H1 (cell line): ENCODE measurements at regions not wholly inside any gene's neighbourhood (a gene's known extent, or its start where the extent isn't known, plus 50 kb on each side); places are given as distances from the start of the nearest gene placed in this dataset.

ENCODE experiments used
- CTCF ChIA-PET: fragments of 300-600 bp; sonication (Branson Sonifier 250); formaldehyde crosslinking; loops from one replicate; lab custom pipeline; 2021; ENCODE audit not compliant: partially characterized antibody; lab: Charles Lee
- POLR2A ChIA-PET: fragments of 300-600 bp; sonication (Branson Sonifier 250); formaldehyde crosslinking; loops from one replicate; lab custom pipeline; 2021; ENCODE audit warnings: inconsistent platforms; ENCODE audit not compliant: partially characterized antibody; lab: Charles Lee
- DNase-seq, 2 experiments: peaks; one replicate each; pipeline versions ENCODE4 v3.0.0 to v3.0.0-alpha.2; 2010 to 2022; ENCODE audit warnings: low spot score in 2 of 2, low read depth in 1 of 2, mixed read lengths in 1 of 2
- FAIRE-seq: peaks from 2 replicates; lab custom pipeline; 2011; peaks lifted over from hg19 to GRCh38; lab: Jason Lieb, UNC
- H2AFZ ChIP-seq: 2 replicates; pipeline ENCODE4 v1.8.1; 2012; ENCODE audit warnings: low read length, inconsistent platforms
- H2AK5ac ChIP-seq: 2 replicates; pipeline ENCODE4 v1.6.1; 2013; ENCODE audit warnings: low read depth, low read length
- H2BK120ac ChIP-seq: replicated peaks from 2 replicates; pipeline ENCODE3; 2013; ENCODE audit warnings: low read depth, low read length, inconsistent platforms
- H2BK12ac ChIP-seq: 2 replicates; pipeline ENCODE4 v1.6.1; 2013; ENCODE audit warnings: low read depth, low read length
- H2BK15ac ChIP-seq: 2 replicates; pipeline ENCODE4 v1.6.1; 2013; ENCODE audit warnings: low read length
- H2BK20ac ChIP-seq: 2 replicates; pipeline ENCODE4 v1.6.1; 2013; ENCODE audit warnings: low read length
- H2BK5ac ChIP-seq: 2 replicates; pipeline ENCODE4 v1.6.1; 2013; ENCODE audit warnings: low read depth, low read length
- H3K14ac ChIP-seq: 2 replicates; pipeline ENCODE4 v1.6.1; 2013; ENCODE audit warnings: inconsistent platforms; ENCODE audit not compliant: insufficient read length
- H3K18ac ChIP-seq: 2 replicates; pipeline ENCODE4 v1.6.1; 2013; ENCODE audit warnings: low read length; ENCODE audit errors: extremely low read depth
- H3K23ac ChIP-seq: 2 replicates; pipeline ENCODE4 v1.6.1; 2013; ENCODE audit warnings: inconsistent platforms; ENCODE audit not compliant: insufficient read length
- H3K23me2 ChIP-seq: 2 replicates; pipeline ENCODE4 v1.6.1; 2013; ENCODE audit warnings: low read depth, low read length
- H3K27ac ChIP-seq: 2 replicates; pipeline ENCODE4 v1.6.1; 2011; ENCODE audit warnings: low read depth, low read length, inconsistent platforms
- H3K27me3 ChIP-seq, 4 experiments: replicated peaks in 1 of 4; 1 replicate in 1 of 4; 2 replicates in 3 of 4; pipeline versions ENCODE4 v1.6.1 to v1.8.1; 2011 to 2013; ENCODE audit warnings: low read length in 3 of 4, mild to moderate bottlenecking in 3 of 4, inconsistent platforms in 2 of 4, mixed read lengths in 2 of 4, moderate library complexity in 1 of 4; ENCODE audit not compliant: control insufficient read depth in 3 of 4, insufficient read depth in 3 of 4; ENCODE audit errors: extremely low read depth in 1 of 4
- H3K36me3 ChIP-seq, 4 experiments: 2 replicates each; pipeline versions ENCODE4 v1.6.1 to v1.8.1; 2011 to 2013; ENCODE audit warnings: mild to moderate bottlenecking in 4 of 4, low read length in 3 of 4, moderate library complexity in 2 of 4, control low read depth in 1 of 4, inconsistent platforms in 1 of 4; ENCODE audit not compliant: insufficient read depth in 4 of 4, control insufficient read depth in 2 of 4
- H3K4ac ChIP-seq: replicated peaks from 2 replicates; pipeline ENCODE3; 2013; ENCODE audit warnings: low read length, low read depth, mixed read lengths, inconsistent platforms; ENCODE audit not compliant: insufficient read length
- H3K4me1 ChIP-seq, 4 experiments: replicated peaks in 1 of 4; 1 replicate in 1 of 4; 2 replicates in 3 of 4; pipeline versions ENCODE4 v1.6.1 to v1.8.1; 2011 to 2013; ENCODE audit warnings: low read length in 3 of 4, inconsistent platforms in 2 of 4, mixed read lengths in 1 of 4; ENCODE audit not compliant: insufficient read depth in 4 of 4, control insufficient read depth in 3 of 4
- H3K4me2 ChIP-seq, 2 experiments: 2 replicates each; pipeline versions ENCODE4 v1.6.1 to v1.8.1; 2011 to 2013; ENCODE audit warnings: low read depth in 2 of 2, low read length in 2 of 2, control low read depth in 1 of 2, inconsistent platforms in 1 of 2, mild to moderate bottlenecking in 1 of 2; ENCODE audit not compliant: insufficient read depth in 1 of 2
- H3K4me3 ChIP-seq, 4 experiments: fragments of 200-600, 300-600 bp in 1 of 4; sonication (generic), shearing (Covaris generic), sonication (Bioruptor Twin) in 1 of 4; 2 replicates each; pipeline versions ENCODE4 v1.5.1 to v1.8.1; 2011 to 2016; ENCODE audit warnings: low read length in 4 of 4, low read depth in 3 of 4, control low read depth in 2 of 4, inconsistent platforms in 2 of 4, mild to moderate bottlenecking in 2 of 4, mixed read lengths in 1 of 4, moderate library complexity in 1 of 4; ENCODE audit not compliant: insufficient read depth in 2 of 4; ENCODE audit errors: extremely low read depth in 1 of 4
- H3K56ac ChIP-seq: replicated peaks from 2 replicates; pipeline ENCODE3; 2013; ENCODE audit warnings: low read depth, mild to moderate bottlenecking, mixed read lengths, low read length, inconsistent platforms; ENCODE audit not compliant: insufficient read length
- H3K79me1 ChIP-seq: 2 replicates; pipeline ENCODE4 v1.6.1; 2013; ENCODE audit warnings: low read depth, low read length, control low read depth
- H3K79me2 ChIP-seq, 2 experiments: 2 replicates each; pipeline versions ENCODE4 v1.6.1 to v1.8.1; 2012 to 2013; ENCODE audit warnings: low read length in 2 of 2, mild to moderate bottlenecking in 2 of 2, inconsistent platforms in 1 of 2; ENCODE audit not compliant: insufficient read depth in 2 of 2, control insufficient read depth in 1 of 2
- H3K9ac ChIP-seq, 4 experiments: replicated peaks in 1 of 4; 1 replicate in 1 of 4; 2 replicates in 3 of 4; pipeline versions ENCODE4 v1.6.1 to v1.8.1; 2011 to 2013; ENCODE audit warnings: low read depth in 3 of 4, low read length in 3 of 4, control low read depth in 2 of 4, mild to moderate bottlenecking in 2 of 4, moderate library complexity in 2 of 4, inconsistent platforms in 1 of 4; ENCODE audit errors: extremely low read depth in 1 of 4
- H3K9me3 ChIP-seq, 2 experiments: 2 replicates each; pipeline versions ENCODE4 v1.6.1 to v1.8.1; 2012 to 2013; ENCODE audit warnings: mild to moderate bottlenecking in 2 of 2, moderate library complexity in 2 of 2, control low read depth in 1 of 2, inconsistent platforms in 1 of 2, low read depth in 1 of 2, low read length in 1 of 2, mixed read lengths in 1 of 2; ENCODE audit not compliant: insufficient read depth in 2 of 2
- H4K20me1 ChIP-seq, 2 experiments: replicated peaks in 1 of 2; 2 replicates each; pipeline versions ENCODE3 to v1.8.1; 2011 to 2013; ENCODE audit warnings: inconsistent platforms in 2 of 2, low read length in 2 of 2, mild to moderate bottlenecking in 1 of 2; ENCODE audit not compliant: insufficient read depth in 2 of 2, control insufficient read depth in 1 of 2
- H4K5ac ChIP-seq: 2 replicates; pipeline ENCODE4 v1.6.1; 2013; ENCODE audit warnings: low read length, low read depth, mixed read lengths, inconsistent platforms; ENCODE audit not compliant: insufficient read length
- H4K8ac ChIP-seq: 2 replicates; pipeline ENCODE4 v1.8.0; 2013; ENCODE audit warnings: mild to moderate bottlenecking, moderate library complexity, low read length, inconsistent platforms; ENCODE audit not compliant: insufficient read depth; ENCODE audit errors: extremely low read depth
- H4K91ac ChIP-seq: replicated peaks from 2 replicates; pipeline ENCODE3; 2013; ENCODE audit warnings: low read length, mixed read lengths, inconsistent platforms; ENCODE audit not compliant: insufficient read length
- KDM4A ChIP-seq: IDR thresholded peaks from one replicate; pipeline ENCODE4 v1.7.1; 2012; ENCODE audit warnings: low read depth, mild to moderate bottlenecking, moderate library complexity, low read length, inconsistent platforms; ENCODE audit not compliant: severe bottlenecking
- WGBS, 2 experiments: shearing (Covaris generic) in 1 of 2; methylation state at CpG; one replicate each; pipeline versions ENCODE4 v1.1.6 to v1.1.7; 2013 to 2015; ENCODE audit warnings: low lambda C conversion rate in 2 of 2, mixed read lengths in 2 of 2, inconsistent platforms in 1 of 2, low coverage in 1 of 2, missing lambda C conversion rate in 1 of 2; ENCODE audit not compliant: insufficient replicate concordance in 2 of 2, insufficient coverage in 1 of 2, insufficient read length in 1 of 2; ENCODE audit errors: extremely low coverage in 1 of 2, missing lambda C conversion rate in 1 of 2; 5-methylcytosine and 5-hydroxymethylcytosine counted together

DNA sequence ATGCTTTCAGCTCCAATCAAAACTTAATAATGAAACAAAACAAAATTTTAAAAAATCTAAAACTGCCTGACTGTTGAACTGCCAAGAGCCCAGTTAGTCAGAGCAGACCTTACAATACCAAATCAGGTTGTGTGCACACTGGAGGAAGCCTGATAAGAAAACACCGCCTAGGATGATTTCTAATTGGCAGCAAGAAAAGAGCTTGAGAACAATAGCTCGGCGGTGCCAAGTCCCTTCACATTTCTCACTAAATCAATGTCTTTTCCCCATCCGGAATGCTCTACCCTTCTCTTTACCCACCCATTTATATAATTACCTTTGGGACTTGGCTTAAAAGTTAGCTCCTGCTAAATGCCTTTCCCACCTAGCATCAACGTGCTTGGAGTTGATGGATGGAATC lies 256.7 kb downstream of the C12orf75 start:
- Histone ChIP-seq H3K4me2 (no peak overlapping the region), H4K5ac (no peak overlapping the region), H3K4ac (no peak overlapping the region), H3K79me1 (no peaks in the 10 kb centered on the region), H2BK20ac (no peak overlapping the region), H3K79me2 (no peaks in the 10 kb centered on the region), H3K36me3 (no peaks in the 10 kb centered on the region), H3K27ac (no peak overlapping the region), H3K9me3 (no peaks in the 10 kb centered on the region), H4K91ac (no peak overlapping the region), H4K8ac (no peak overlapping the region), H2BK12ac (no peak overlapping the region), H2BK15ac (no peak overlapping the region), H3K56ac (no peak overlapping the region), H4K20me1 (no peaks in the 10 kb centered on the region), H3K18ac (no peak overlapping the region), H3K14ac (no peak overlapping the region), H2AFZ (no peak overlapping the region), H3K4me1 (no peaks in the 10 kb centered on the region), H3K27me3 (no peaks in the 10 kb centered on the region), H2BK5ac (no peak overlapping the region), H3K23me2 (no peaks in the 10 kb centered on the region), H3K9ac (no peak overlapping the region), H2BK120ac (no peak overlapping the region), H3K23ac (no peak overlapping the region), H2AK5ac (no peak overlapping the region), H3K4me3 (no peak overlapping the region)
- DNase-seq (no peak), FAIRE-seq (no peak)
- 92% methylated on average over 5 of the region's 5 CpGs; no CpG with 5 or more reads in 1 of the 2 experiments for WGBS, 2 experiments
- CTCF ChIA-PET = interaction anchor here (1.2 to 1.5 kb wide), 2 partner anchors 9 to 12 kb away, joined by 3 read pairs; no protein-coding TSS in a partner anchor
- POLR2A ChIA-PET = no interaction called here
- no peak for TF ChIP-seq KDM4A
